ENCODE measurements at regions not wholly inside any gene's neighbourhood (a gene's known extent, or its start where the extent isn't known, plus 50 kb on each side); places are given as distances from the start of the nearest gene placed in this dataset.
A peak's percentile ranks its signal among the peaks of the same experiment; 100 is the strongest.

- Mint-ChIP-seq H3K4me1 (ENCODE audit: low read depth in 2 of 2) (no peaks in the 10 kb centered on the region), H3K4me3 (no peak overlapping the region), H3K27ac (no peak overlapping the region), H3K9me3 (no peaks in the 10 kb centered on the region), H3K27me3 (peaks cover 0 to 11% of the 10 kb centered on the region in 2 donors), H3K36me3 (no peaks in the 10 kb centered on the region)
- DNase-seq (ENCODE audit: low spot score) (no peak), ATAC-seq (no peak)
Measured at GRCh38 chr13:109394311-109394988, 391.9 kb downstream of the IRS2 start.

GRCh38 chr13:109393045-109393444 lies 393.3 kb downstream of the IRS2 start:
- peak in 1 of 2 donors; percentile 40 for ATAC-seq
- Mint-ChIP-seq H3K4me1 (ENCODE audit: low read depth in 2 of 2) (no peaks in the 10 kb centered on the region), H3K4me3 (no peak overlapping the region), H3K27ac (no peak overlapping the region), H3K9me3 (no peaks in the 10 kb centered on the region), H3K27me3 (peaks cover 0 to 9% of the 10 kb centered on the region in 2 donors), H3K36me3 (no peaks in the 10 kb centered on the region)
- no peak for DNase-seq (ENCODE audit: low spot score)

GRCh38 chr13:109390391-109390790 lies 396.0 kb downstream of the IRS2 start:
- H3K36me3 Mint-ChIP-seq: no peaks in the 10 kb centered on the region
- no peak overlapping the region for H3K27ac Mint-ChIP-seq
- no peak for DNase-seq (ENCODE audit: low spot score)
- H3K4me3 Mint-ChIP-seq: no peak overlapping the region
- no peak for ATAC-seq
- no peaks in the 10 kb centered on the region for H3K4me1 Mint-ChIP-seq (ENCODE audit: low read depth in 2 of 2)
- H3K9me3 Mint-ChIP-seq: no peaks in the 10 kb centered on the region
- peaks cover 0 to 9% of the 10 kb centered on the region in 2 donors for H3K27me3 Mint-ChIP-seq

GRCh38 chr13:109389892-109390345 lies 396.5 kb downstream of the IRS2 start:
- no peaks in the 10 kb centered on the region for H3K4me1 Mint-ChIP-seq (ENCODE audit: low read depth in 2 of 2)
- no peaks in the 10 kb centered on the region for H3K9me3 Mint-ChIP-seq
- no peak for ATAC-seq
- peaks cover 0 to 9% of the 10 kb centered on the region in 2 donors for H3K27me3 Mint-ChIP-seq
- DNase-seq (ENCODE audit: low spot score): no peak
- H3K4me3 Mint-ChIP-seq: no peak overlapping the region
- H3K36me3 Mint-ChIP-seq: no peaks in the 10 kb centered on the region
- no peak overlapping the region for H3K27ac Mint-ChIP-seq

- H3K27me3 Mint-ChIP-seq: peaks cover 0 to 6% of the 10 kb centered on the region in 2 donors
- H3K4me3 Mint-ChIP-seq: no peak overlapping the region
- ATAC-seq (no peak), DNase-seq (ENCODE audit: low spot score) (no peak)
- no peaks in the 10 kb centered on the region for H3K4me1 Mint-ChIP-seq (ENCODE audit: low read depth in 2 of 2)
- H3K9me3 Mint-ChIP-seq: no peaks in the 10 kb centered on the region
- H3K36me3 Mint-ChIP-seq: no peaks in the 10 kb centered on the region
- H3K27ac Mint-ChIP-seq: no peak overlapping the region
Measured at GRCh38 chr13:109389456-109389855, 396.9 kb downstream of the IRS2 start.

GRCh38 chr13:109387471-109387870 lies 398.9 kb downstream of the IRS2 start:
- DNase-seq (ENCODE audit: low spot score) (no peak), ATAC-seq (no peak)
- no peaks in the 10 kb centered on the region for H3K36me3 Mint-ChIP-seq
- no peaks in the 10 kb centered on the region for H3K9me3 Mint-ChIP-seq
- no peaks in the 10 kb centered on the region for H3K4me1 Mint-ChIP-seq (ENCODE audit: low read depth in 2 of 2)
- H3K27me3 Mint-ChIP-seq: peaks cover 0 to 9% of the 10 kb centered on the region in 2 donors
- no peak overlapping the region for H3K27ac Mint-ChIP-seq
- no peak overlapping the region for H3K4me3 Mint-ChIP-seq

- no peak for ATAC-seq
- Mint-ChIP-seq H3K27me3 (peaks cover 0 to 10% of the 10 kb centered on the region in 2 donors), H3K27ac (no peak overlapping the region), H3K4me3 (no peak overlapping the region), H3K9me3 (no peaks in the 10 kb centered on the region), H3K36me3 (no peaks in the 10 kb centered on the region), H3K4me1 (ENCODE audit: low read depth in 2 of 2) (no peaks in the 10 kb centered on the region)
- no peak for DNase-seq (ENCODE audit: low spot score)
Measured at GRCh38 chr13:109385242-109385560, 401.2 kb downstream of the IRS2 start.

- ATAC-seq (no peak), DNase-seq (ENCODE audit: low spot score) (no peak)
- Mint-ChIP-seq H3K9me3 (no peaks in the 10 kb centered on the region), H3K4me1 (ENCODE audit: low read depth in 2 of 2) (no peaks in the 10 kb centered on the region), H3K4me3 (no peak overlapping the region), H3K27me3 (peaks cover 0 to 11% of the 10 kb centered on the region in 2 donors), H3K36me3 (no peaks in the 10 kb centered on the region), H3K27ac (no peak overlapping the region)
Measured at GRCh38 chr13:109384491-109385241, 401.7 kb downstream of the IRS2 start.

GRCh38 chr13:109383683-109384082 lies 402.7 kb downstream of the IRS2 start:
- ATAC-seq (no peak), DNase-seq (ENCODE audit: low spot score) (no peak)
- H3K36me3 Mint-ChIP-seq: no peaks in the 10 kb centered on the region
- H3K4me3 Mint-ChIP-seq: no peak overlapping the region
- H3K27me3 Mint-ChIP-seq: peaks cover 0 to 17% of the 10 kb centered on the region in 2 donors
- H3K4me1 Mint-ChIP-seq (ENCODE audit: low read depth in 2 of 2): no peaks in the 10 kb centered on the region
- no peaks in the 10 kb centered on the region for H3K9me3 Mint-ChIP-seq
- H3K27ac Mint-ChIP-seq: no peak overlapping the region

GRCh38 chr13:109381546-109382180 lies 404.7 kb downstream of the IRS2 start:
- ATAC-seq (no peak), DNase-seq (ENCODE audit: low spot score) (no peak)
- Mint-ChIP-seq H3K27me3 (peaks cover 0 to 17% of the 10 kb centered on the region in 2 donors), H3K4me3 (no peak overlapping the region), H3K27ac (no peak overlapping the region), H3K36me3 (no peaks in the 10 kb centered on the region), H3K4me1 (ENCODE audit: low read depth in 2 of 2) (no peaks in the 10 kb centered on the region), H3K9me3 (no peaks in the 10 kb centered on the region)

GRCh38 chr13:109380457-109380856 lies 405.9 kb downstream of the IRS2 start:
- H3K9me3 Mint-ChIP-seq: no peaks in the 10 kb centered on the region
- H3K4me1 Mint-ChIP-seq (ENCODE audit: low read depth in 2 of 2): no peaks in the 10 kb centered on the region
- no peak overlapping the region for H3K27ac Mint-ChIP-seq
- no peaks in the 10 kb centered on the region for H3K36me3 Mint-ChIP-seq
- no peak for ATAC-seq
- DNase-seq (ENCODE audit: low spot score): no peak
- H3K4me3 Mint-ChIP-seq: no peak overlapping the region
- peaks cover 0 to 17% of the 10 kb centered on the region in 2 donors for H3K27me3 Mint-ChIP-seq

- ATAC-seq: no peak
- no peak for DNase-seq (ENCODE audit: low spot score)
- Mint-ChIP-seq H3K4me1 (ENCODE audit: low read depth in 2 of 2) (no peaks in the 10 kb centered on the region), H3K36me3 (no peaks in the 10 kb centered on the region), H3K27me3 (peaks cover 0 to 17% of the 10 kb centered on the region in 2 donors), H3K4me3 (no peak overlapping the region), H3K9me3 (no peaks in the 10 kb centered on the region), H3K27ac (no peak overlapping the region)
Measured at GRCh38 chr13:109379930-109380329, 406.5 kb downstream of the IRS2 start.

- Mint-ChIP-seq H3K27me3 (peaks cover 0 to 14% of the 10 kb centered on the region in 2 donors), H3K27ac (no peak overlapping the region), H3K36me3 (no peaks in the 10 kb centered on the region), H3K4me1 (ENCODE audit: low read depth in 2 of 2) (no peaks in the 10 kb centered on the region), H3K4me3 (no peak overlapping the region), H3K9me3 (no peaks in the 10 kb centered on the region)
- no peak for ATAC-seq
- DNase-seq (ENCODE audit: low spot score): no peak
Measured at GRCh38 chr13:109376936-109377335, 409.4 kb downstream of the IRS2 start.

- H3K27ac Mint-ChIP-seq: no peak overlapping the region
- H3K4me3 Mint-ChIP-seq: no peak overlapping the region
- ATAC-seq: no peak
- DNase-seq (ENCODE audit: low spot score): no peak
- no peaks in the 10 kb centered on the region for H3K9me3 Mint-ChIP-seq
- peaks cover 0 to 15% of the 10 kb centered on the region in 2 donors for H3K27me3 Mint-ChIP-seq
- no peaks in the 10 kb centered on the region for H3K4me1 Mint-ChIP-seq (ENCODE audit: low read depth in 2 of 2)
- H3K36me3 Mint-ChIP-seq: no peaks in the 10 kb centered on the region
Measured at GRCh38 chr13:109374609-109375200, 411.7 kb downstream of the IRS2 start.

Data from natural killer cell treated with Interleukin-12 subunit alpha and Interleukin-12 subunit beta and Interleukin-15 and Interleukin-18, amount 100 ng/mL, for 72 hours (primary cell).